ENCODE measurements at regions not wholly inside any gene's neighbourhood (a gene's known extent, or its start where the extent isn't known, plus 50 kb on each side); places are given as distances from the start of the nearest gene placed in this dataset.

DNA sequence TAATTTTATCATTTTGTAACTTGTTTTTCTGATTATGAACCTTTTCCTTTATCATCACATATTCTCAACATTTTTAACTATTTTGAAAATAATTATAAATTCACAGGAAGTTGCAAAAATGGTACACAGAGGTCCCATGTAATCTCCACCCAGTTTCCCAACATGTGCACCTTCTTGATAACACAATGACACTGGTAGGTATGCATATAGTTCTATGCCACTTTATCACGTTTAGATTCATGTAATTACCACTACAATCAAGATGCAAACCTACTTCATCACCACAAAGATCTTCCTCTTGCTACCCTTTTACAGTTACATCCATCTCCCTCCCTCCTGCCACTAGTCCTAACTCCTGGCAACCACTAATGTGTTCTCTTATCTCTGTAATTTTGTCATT, 413.9 kb downstream of the SHQ1 start:
- no peak overlapping the region for H3K27ac ChIP-seq
- TF ChIP-seq, protein P1, sequence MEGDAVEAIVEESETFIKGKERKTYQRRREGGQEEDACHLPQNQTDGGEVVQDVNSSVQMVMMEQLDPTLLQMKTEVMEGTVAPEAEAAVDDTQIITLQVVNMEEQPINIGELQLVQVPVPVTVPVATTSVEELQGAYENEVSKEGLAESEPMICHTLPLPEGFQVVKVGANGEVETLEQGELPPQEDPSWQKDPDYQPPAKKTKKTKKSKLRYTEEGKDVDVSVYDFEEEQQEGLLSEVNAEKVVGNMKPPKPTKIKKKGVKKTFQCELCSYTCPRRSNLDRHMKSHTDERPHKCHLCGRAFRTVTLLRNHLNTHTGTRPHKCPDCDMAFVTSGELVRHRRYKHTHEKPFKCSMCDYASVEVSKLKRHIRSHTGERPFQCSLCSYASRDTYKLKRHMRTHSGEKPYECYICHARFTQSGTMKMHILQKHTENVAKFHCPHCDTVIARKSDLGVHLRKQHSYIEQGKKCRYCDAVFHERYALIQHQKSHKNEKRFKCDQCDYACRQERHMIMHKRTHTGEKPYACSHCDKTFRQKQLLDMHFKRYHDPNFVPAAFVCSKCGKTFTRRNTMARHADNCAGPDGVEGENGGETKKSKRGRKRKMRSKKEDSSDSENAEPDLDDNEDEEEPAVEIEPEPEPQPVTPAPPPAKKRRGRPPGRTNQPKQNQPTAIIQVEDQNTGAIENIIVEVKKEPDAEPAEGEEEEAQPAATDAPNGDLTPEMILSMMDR (IDR thresholded peaks at IDR 0.05): no peak
- TF ChIP-seq POLR2A (IDR thresholded peaks at IDR 0.05): no peak
- intact Hi-C loops (cut with DNase I): no loop called here
- no peaks in the 10 kb centered on the region for H3K27me3 ChIP-seq
- H3K9me3 ChIP-seq: no peaks in the 10 kb centered on the region
- H3K4me3 ChIP-seq: no peak overlapping the region
- 73% methylated on average over 1 of the region's 1 CpG for WGBS (ENCODE audit: insufficient coverage, low coverage, low lambda C conversion rate, missing lambda C conversion rate)
- no peaks in the 10 kb centered on the region for H3K36me3 ChIP-seq
- no peak for DNase-seq
- ATAC-seq: no peak
- H3K4me1 ChIP-seq: peaks cover 0 to 10% (median 2%) of the 10 kb centered on the region in 4 donors

DNA sequence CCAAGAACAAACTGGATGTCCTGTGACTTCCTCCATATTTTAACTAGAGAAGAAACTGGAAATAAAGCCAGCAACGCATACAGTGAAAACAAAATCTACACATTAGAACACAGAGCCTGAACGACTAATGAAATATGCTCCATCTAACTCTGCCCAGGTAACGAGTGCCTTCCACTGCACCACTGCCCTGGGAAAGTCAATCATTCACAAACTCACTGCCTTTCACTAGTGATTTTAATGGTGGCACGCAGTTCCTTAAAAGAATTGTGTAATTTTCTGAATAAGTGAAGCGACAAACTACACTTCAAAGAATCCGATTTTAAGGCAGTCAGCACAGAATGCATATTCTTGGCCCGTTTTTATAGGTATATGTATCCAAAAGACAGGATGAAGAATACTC, 416.0 kb downstream of the SHQ1 start:
- no peak for DNase-seq
- TF ChIP-seq, protein P1 (IDR thresholded peaks at IDR 0.05): no peak
- no peak for TF ChIP-seq POLR2A (IDR thresholded peaks at IDR 0.05)
- Histone ChIP-seq H3K27me3 (no peaks in the 10 kb centered on the region), H3K27ac (no peak overlapping the region), H3K4me1 (peaks cover 0 to 14% (median 4%) of the 10 kb centered on the region in 4 donors), H3K4me3 (no peak overlapping the region), H3K36me3 (no peaks in the 10 kb centered on the region), H3K9me3 (no peaks in the 10 kb centered on the region)
- WGBS (ENCODE audit: insufficient coverage, low coverage, low lambda C conversion rate, missing lambda C conversion rate): 73% methylated on average over 7 of the region's 7 CpGs
- ATAC-seq: no peak
- intact Hi-C loops (cut with DNase I): no loop called here

- TF ChIP-seq POLR2A (IDR thresholded peaks at IDR 0.05): no peak
- intact Hi-C loops (cut with DNase I): no loop called here
- Histone ChIP-seq H3K9me3 (no peaks in the 10 kb centered on the region), H3K27ac (no peak overlapping the region), H3K4me3 (no peak overlapping the region), H3K36me3 (no peaks in the 10 kb centered on the region), H3K27me3 (no peaks in the 10 kb centered on the region), H3K4me1 (peaks cover 0 to 18% (median 7%) of the 10 kb centered on the region in 4 donors)
- 63% methylated on average over 4 of the region's 4 CpGs for WGBS (ENCODE audit: insufficient coverage, low coverage, low lambda C conversion rate, missing lambda C conversion rate)
- ATAC-seq (peak in 1 of 4 donors; percentile 26), DNase-seq (no peak)
These were observed 418.5 kb downstream of the SHQ1 start for GRCh38 chr3:72429589-72430353.

DNA sequence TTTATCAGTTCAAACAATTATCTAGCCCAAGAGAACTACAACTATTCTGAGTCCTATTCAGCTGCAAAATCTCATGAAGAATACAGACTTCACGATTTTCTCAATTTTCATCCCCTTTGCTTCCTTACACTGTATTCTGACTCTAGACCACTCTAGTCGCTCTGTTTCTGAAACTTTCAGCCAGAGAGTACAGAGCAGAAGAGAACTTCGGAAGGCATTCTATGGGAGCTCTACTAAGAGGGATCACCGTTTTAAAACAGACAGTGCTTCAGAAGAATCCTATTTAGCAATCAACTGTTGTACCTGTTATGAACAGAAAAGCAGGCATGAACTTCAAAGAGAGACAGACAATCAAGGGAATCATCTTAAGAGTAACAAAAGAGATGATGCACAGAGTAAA, 419.4 kb downstream of the SHQ1 start:
- no peak overlapping the region for H3K27ac ChIP-seq
- no peak overlapping the region for H3K4me3 ChIP-seq
- no peak for DNase-seq
- peaks cover 0 to 18% (median 7%) of the 10 kb centered on the region in 4 donors for H3K4me1 ChIP-seq
- WGBS (ENCODE audit: insufficient coverage, low coverage, low lambda C conversion rate, missing lambda C conversion rate): 55% methylated on average over 4 of the region's 4 CpGs
- no peaks in the 10 kb centered on the region for H3K27me3 ChIP-seq
- TF ChIP-seq, protein P1 (IDR thresholded peaks at IDR 0.05): no peak
- no peak for TF ChIP-seq POLR2A (IDR thresholded peaks at IDR 0.05)
- intact Hi-C loops (cut with DNase I): no loop called here
- ATAC-seq: no peak
- H3K9me3 ChIP-seq: no peaks in the 10 kb centered on the region
- no peaks in the 10 kb centered on the region for H3K36me3 ChIP-seq

DNA sequence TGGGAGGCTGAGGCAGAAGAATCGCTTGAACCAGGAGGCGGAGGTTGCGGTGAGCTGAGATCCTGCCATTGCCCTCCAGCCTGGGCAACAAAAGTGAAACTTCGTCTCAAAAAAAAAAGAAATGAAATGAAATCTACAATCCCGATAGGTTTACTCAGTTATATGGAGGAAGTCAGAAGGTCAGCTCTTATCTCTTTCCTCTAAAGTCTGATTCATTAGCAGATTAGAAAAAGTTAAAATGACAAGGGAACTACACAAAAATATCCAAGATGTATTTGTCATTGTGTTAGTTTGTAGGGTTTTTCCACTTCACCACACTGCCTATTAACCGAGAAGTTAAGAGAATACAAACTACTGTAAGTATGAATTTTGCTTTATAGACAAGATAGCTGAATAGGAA, 420.6 kb downstream of the SHQ1 start:
- DNase-seq (no peak), ATAC-seq (no peak)
- TF ChIP-seq, protein P1 (IDR thresholded peaks at IDR 0.05): no peak
- no peak for TF ChIP-seq POLR2A (IDR thresholded peaks at IDR 0.05)
- WGBS (ENCODE audit: insufficient coverage, low coverage, low lambda C conversion rate, missing lambda C conversion rate): 72% methylated on average over 6 of the region's 6 CpGs
- Histone ChIP-seq H3K27ac (no peak overlapping the region), H3K27me3 (no peaks in the 10 kb centered on the region), H3K9me3 (no peaks in the 10 kb centered on the region), H3K36me3 (no peaks in the 10 kb centered on the region), H3K4me3 (no peak overlapping the region), H3K4me1 (peaks cover 0 to 18% (median 7%) of the 10 kb centered on the region in 4 donors)
- intact Hi-C loops (cut with DNase I): no loop called here

All from right lobe of liver (tissue), 6 donors.